Stromal cell of bone marrow (primary cell): ENCODE measurements at regions not wholly inside any gene's neighbourhood (a gene's known extent, or its start where the extent isn't known, plus 50 kb on each side); places are given as distances from the start of the nearest gene placed in this dataset.

Experiments
- DNase-seq: peaks from one replicate; pipeline ENCODE4 v3.0.0-alpha.2; 2012; ENCODE audit warnings: low read depth

GRCh38 chr10:61356354-61356753 lies 96.8 kb downstream of the TMEM26 start:
- DNase-seq: no peak

- DNase-seq: no peak
Observed at GRCh38 chr10:61355211-61355610, 98.0 kb downstream of the TMEM26 start.

GRCh38 chr10:61354401-61354975 lies 98.7 kb downstream of the TMEM26 start:
- no peak for DNase-seq

- DNase-seq: no peak
Observed at GRCh38 chr10:61350794-61351193, 102.4 kb downstream of the TMEM26 start.

- no peak for DNase-seq
Observed at GRCh38 chr10:61350068-61350467, 103.1 kb downstream of the TMEM26 start.

- no peak for DNase-seq
Observed at GRCh38 chr10:61346796-61347413, 106.3 kb downstream of the TMEM26 start.

- no peak for DNase-seq
Observed at GRCh38 chr10:61343796-61344195, 109.4 kb downstream of the TMEM26 start.

GRCh38 chr10:61342858-61343572 lies 110.2 kb downstream of the TMEM26 start:
- no peak for DNase-seq

- no peak for DNase-seq
Observed at GRCh38 chr10:61341008-61341407, 112.2 kb downstream of the TMEM26 start.

GRCh38 chr10:61338146-61338545 lies 115.0 kb downstream of the TMEM26 start:
- DNase-seq: no peak

GRCh38 chr10:61337741-61338140 lies 115.4 kb downstream of the TMEM26 start:
- DNase-seq: no peak

- no peak for DNase-seq
Observed at GRCh38 chr10:61336831-61337230, 116.3 kb downstream of the TMEM26 start.

- no peak for DNase-seq
Observed at GRCh38 chr10:61335359-61335758, 117.8 kb downstream of the TMEM26 start.

- no peak for DNase-seq
Observed at GRCh38 chr10:61332581-61332980, 120.6 kb downstream of the TMEM26 start.

GRCh38 chr10:61330669-61331068 lies 122.5 kb downstream of the TMEM26 start:
- DNase-seq: no peak

GRCh38 chr10:61329854-61330253 lies 123.3 kb downstream of the TMEM26 start:
- DNase-seq: no peak

- DNase-seq: no peak
Observed at GRCh38 chr10:61325223-61325960, 127.8 kb downstream of the TMEM26 start.

GRCh38 chr10:61323726-61324125 lies 129.5 kb downstream of the TMEM26 start:
- DNase-seq: no peak

GRCh38 chr10:61321041-61321857 lies 131.9 kb downstream of the TMEM26 start:
- DNase-seq: no peak

- no peak for DNase-seq
Observed at GRCh38 chr10:61320257-61320587, 133.0 kb downstream of the TMEM26 start.

GRCh38 chr10:61319386-61320256 lies 133.6 kb downstream of the TMEM26 start:
- no peak for DNase-seq
